ENCODE measurements at regions not wholly inside any gene's neighbourhood (a gene's known extent, or its start where the extent isn't known, plus 50 kb on each side); places are given as distances from the start of the nearest gene placed in this dataset.

- POLR2A ChIA-PET (ENCODE audit: low non-redundant PET), result no interaction called here
- TF ChIP-seq EZH2 (IDR thresholded peaks at IDR 0.05; ENCODE audit: borderline replicate concordance, low read depth, low read length, poor library complexity, severe bottlenecking), result no peak
- no peak for TF ChIP-seq CTCF (conservative IDR thresholded peaks at IDR 0.05; ENCODE audit: low read depth, low read length)
- CTCF ChIA-PET, result no interaction called here
- H3K4me3 ChIP-seq (ENCODE audit: low read depth, low read length, poor library complexity, severe bottlenecking), result no peak overlapping the region
- peaks cover 26% of the 10 kb centered on the region for H3K4me1 ChIP-seq (ENCODE audit: insufficient read depth, low read length, poor library complexity, severe bottlenecking)
- intact Hi-C loops (cut with micrococcal nuclease; ENCODE audit: unreplicated experiment), result loop anchor here (2.0 kb wide), 1 partner anchor 180 kb away; no protein-coding TSS in a partner anchor
- peak; percentile 88 for DNase-seq (ENCODE audit: low spot score)
- H3K36me3 ChIP-seq (ENCODE audit: insufficient read depth, low read length, poor library complexity, severe bottlenecking), result no peaks in the 10 kb centered on the region
- no peaks in the 10 kb centered on the region for H3K9me3 ChIP-seq (ENCODE audit: low read depth, low read length, poor library complexity, severe bottlenecking)
- H3K27me3 ChIP-seq (replicated peaks; ENCODE audit: insufficient read depth, low read depth, low read length, poor library complexity), result no peaks in the 10 kb centered on the region
- BruUV-seq (replicated peaks), result no TSS peak
- peak overlapping the region; percentile 75 for H3K27ac ChIP-seq (ENCODE audit: low read depth, low read length, poor library complexity, severe bottlenecking)
Observed at GRCh38 chr13:89514534-89515312, 1832.8 kb upstream of the MIR17HG start.

GRCh38 chr13:89515948-89516347 lies 1831.5 kb upstream of the MIR17HG start:
- Histone ChIP-seq H3K27me3 (replicated peaks; ENCODE audit: insufficient read depth, low read depth, low read length, poor library complexity) (no peaks in the 10 kb centered on the region), H3K9me3 (ENCODE audit: low read depth, low read length, poor library complexity, severe bottlenecking) (no peaks in the 10 kb centered on the region), H3K36me3 (ENCODE audit: insufficient read depth, low read length, poor library complexity, severe bottlenecking) (no peaks in the 10 kb centered on the region), H3K4me1 (ENCODE audit: insufficient read depth, low read length, poor library complexity, severe bottlenecking) (peaks cover 26% of the 10 kb centered on the region), H3K4me3 (ENCODE audit: low read depth, low read length, poor library complexity, severe bottlenecking) (no peak overlapping the region), H3K27ac (ENCODE audit: low read depth, low read length, poor library complexity, severe bottlenecking) (no peak overlapping the region)
- CTCF ChIA-PET, result interaction anchor here (0.6 kb wide), 1 partner anchor 308 kb away, joined by 3 read pairs; no protein-coding TSS in a partner anchor
- POLR2A ChIA-PET (ENCODE audit: low non-redundant PET), result no interaction called here
- intact Hi-C loops (cut with micrococcal nuclease; ENCODE audit: unreplicated experiment), result loop anchor here (2.0 kb wide), 1 partner anchor 179 kb away; no protein-coding TSS in a partner anchor
- DNase-seq (ENCODE audit: low spot score), result no peak
- no peak for TF ChIP-seq CTCF (conservative IDR thresholded peaks at IDR 0.05; ENCODE audit: low read depth, low read length)
- no peak for TF ChIP-seq EZH2 (IDR thresholded peaks at IDR 0.05; ENCODE audit: borderline replicate concordance, low read depth, low read length, poor library complexity, severe bottlenecking)
- BruUV-seq (replicated peaks), result no TSS peak

- CTCF ChIA-PET, result no interaction called here
Observed at GRCh38 chr13:89518289-89519077, 1829.0 kb upstream of the MIR17HG start.

More at GRCh38 chr13:89518289-89519077, 1829.0 kb upstream of the MIR17HG start:
- Histone ChIP-seq H3K36me3 (ENCODE audit: insufficient read depth, low read length, poor library complexity, severe bottlenecking) (no peaks in the 10 kb centered on the region), H3K4me1 (ENCODE audit: insufficient read depth, low read length, poor library complexity, severe bottlenecking) (peaks cover 20% of the 10 kb centered on the region), H3K27ac (ENCODE audit: low read depth, low read length, poor library complexity, severe bottlenecking) (no peak overlapping the region), H3K9me3 (ENCODE audit: low read depth, low read length, poor library complexity, severe bottlenecking) (no peaks in the 10 kb centered on the region), H3K27me3 (replicated peaks; ENCODE audit: insufficient read depth, low read depth, low read length, poor library complexity) (no peaks in the 10 kb centered on the region), H3K4me3 (ENCODE audit: low read depth, low read length, poor library complexity, severe bottlenecking) (no peak overlapping the region)
- POLR2A ChIA-PET (ENCODE audit: low non-redundant PET), result no interaction called here
- no peak for DNase-seq (ENCODE audit: low spot score)
- intact Hi-C loops (cut with micrococcal nuclease; ENCODE audit: unreplicated experiment), result no loop called here
- no TSS peak for BruUV-seq (replicated peaks)
- TF ChIP-seq CTCF (conservative IDR thresholded peaks at IDR 0.05; ENCODE audit: low read depth, low read length) (no peak), EZH2 (IDR thresholded peaks at IDR 0.05; ENCODE audit: borderline replicate concordance, low read depth, low read length, poor library complexity, severe bottlenecking) (no peak)

Measured in A673 (cell line).